ENCODE measurements at regions not wholly inside any gene's neighbourhood (a gene's known extent, or its start where the extent isn't known, plus 50 kb on each side); places are given as distances from the start of the nearest gene placed in this dataset.
"Not testable (repeated sequence)": the region's sequence is repeated elsewhere in the genome, so short reads cannot be mapped to it uniquely, and the experiment has no call there.

DNA sequence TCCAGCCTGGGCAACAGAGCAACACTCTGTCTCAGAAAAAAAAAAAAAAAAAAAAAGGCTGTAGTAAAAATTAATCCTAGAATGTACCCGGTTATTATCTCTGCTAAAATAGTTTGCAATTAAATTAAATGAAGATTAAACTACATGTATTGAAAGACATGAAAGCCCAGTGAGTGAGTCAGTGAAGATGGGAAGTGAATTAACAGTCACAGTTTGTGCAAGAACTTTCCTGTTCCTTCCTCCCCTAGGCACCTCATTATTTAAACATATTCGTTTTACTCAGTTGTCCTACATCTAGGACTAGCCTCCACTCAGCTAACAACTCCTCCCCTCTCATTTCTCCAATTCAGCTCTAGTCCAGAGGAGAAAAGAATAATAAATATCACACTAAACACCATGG is 88.2 kb downstream of the CDRT15L2 start:
- TF ChIP-seq, protein P1, sequence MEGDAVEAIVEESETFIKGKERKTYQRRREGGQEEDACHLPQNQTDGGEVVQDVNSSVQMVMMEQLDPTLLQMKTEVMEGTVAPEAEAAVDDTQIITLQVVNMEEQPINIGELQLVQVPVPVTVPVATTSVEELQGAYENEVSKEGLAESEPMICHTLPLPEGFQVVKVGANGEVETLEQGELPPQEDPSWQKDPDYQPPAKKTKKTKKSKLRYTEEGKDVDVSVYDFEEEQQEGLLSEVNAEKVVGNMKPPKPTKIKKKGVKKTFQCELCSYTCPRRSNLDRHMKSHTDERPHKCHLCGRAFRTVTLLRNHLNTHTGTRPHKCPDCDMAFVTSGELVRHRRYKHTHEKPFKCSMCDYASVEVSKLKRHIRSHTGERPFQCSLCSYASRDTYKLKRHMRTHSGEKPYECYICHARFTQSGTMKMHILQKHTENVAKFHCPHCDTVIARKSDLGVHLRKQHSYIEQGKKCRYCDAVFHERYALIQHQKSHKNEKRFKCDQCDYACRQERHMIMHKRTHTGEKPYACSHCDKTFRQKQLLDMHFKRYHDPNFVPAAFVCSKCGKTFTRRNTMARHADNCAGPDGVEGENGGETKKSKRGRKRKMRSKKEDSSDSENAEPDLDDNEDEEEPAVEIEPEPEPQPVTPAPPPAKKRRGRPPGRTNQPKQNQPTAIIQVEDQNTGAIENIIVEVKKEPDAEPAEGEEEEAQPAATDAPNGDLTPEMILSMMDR (IDR thresholded peaks at IDR 0.05), result not testable (repeated sequence)
- not testable (repeated sequence) for TF ChIP-seq POLR2A (IDR thresholded peaks at IDR 0.05)
